BJ (cell line): ENCODE measurements at regions not wholly inside any gene's neighbourhood (a gene's known extent, or its start where the extent isn't known, plus 50 kb on each side); places are given as distances from the start of the nearest gene placed in this dataset.

ENCODE experiments used
- CTCF ChIA-PET: fragments of 350-600 bp; formaldehyde crosslinking; extraction: SDS; loops from one replicate; lab custom pipeline; 2021; ENCODE audit warnings: antibody characterized with exemption, inconsistent platforms; lab: Yijun Ruan, JAX
- POLR2A ChIA-PET: fragments of 300-600 bp; sonication (Branson Sonifier 250); formaldehyde crosslinking; extraction: SDS; loops from one replicate; lab custom pipeline; 2021; ENCODE audit warnings: antibody characterized with exemption; lab: Charles Lee
- DNase-seq: peaks from one replicate; pipeline ENCODE4 v3.0.0-alpha.2; 2011; ENCODE audit warnings: low read depth
- H3K27me3 ChIP-seq: 2 replicates; pipeline ENCODE4 v1.6.0; 2011; ENCODE audit warnings: low read length; ENCODE audit not compliant: control insufficient read depth, insufficient read depth
- H3K36me3 ChIP-seq: 2 replicates; pipeline ENCODE4 v1.5.1; 2011; ENCODE audit warnings: low read length; ENCODE audit not compliant: control insufficient read depth, insufficient read depth
- H3K4me3 ChIP-seq: 2 replicates; pipeline ENCODE4 v1.5.1; 2011; ENCODE audit warnings: low read depth, mild to moderate bottlenecking, control low read depth, low read length
- TF ChIP-seq, protein P1 (sequence below): IDR thresholded peaks from 2 replicates; pipeline ENCODE4 v1.5.1; 2011; ENCODE audit warnings: low read depth, mild to moderate bottlenecking, control low read depth, inconsistent platforms, low read length, moderate library complexity; ENCODE audit not compliant: insufficient read depth

DNA sequence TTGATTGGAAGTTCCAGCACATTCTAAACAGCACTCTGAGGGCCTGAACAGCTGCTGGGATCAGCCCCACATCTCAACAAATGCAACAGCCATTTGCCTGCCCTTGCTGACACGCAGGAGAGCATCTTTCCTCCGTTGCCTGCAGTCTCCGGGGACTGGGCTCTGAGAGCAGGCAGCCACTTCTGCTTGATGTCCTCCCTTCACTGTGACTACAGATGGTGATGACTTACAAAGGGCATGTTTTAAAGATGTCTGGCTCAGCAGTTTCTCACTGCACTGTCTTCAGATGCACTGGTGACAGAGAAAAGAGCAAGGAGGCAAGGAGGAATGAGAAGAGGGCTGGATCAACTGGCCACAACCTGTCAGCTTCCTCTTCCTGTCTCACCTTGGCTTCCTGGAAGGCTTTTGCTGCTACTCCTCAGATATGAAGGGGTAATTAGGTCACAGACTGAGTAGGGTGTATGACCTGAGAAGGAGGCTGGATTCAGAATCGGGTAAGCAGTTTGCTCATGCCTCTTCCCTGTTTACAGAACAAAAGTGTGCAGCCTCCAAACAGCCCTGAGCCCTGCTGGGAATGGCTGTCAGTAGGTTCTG is 143.5 kb upstream of the GHITM start:
- POLR2A ChIA-PET = no interaction called here
- no peak for DNase-seq

DNA sequence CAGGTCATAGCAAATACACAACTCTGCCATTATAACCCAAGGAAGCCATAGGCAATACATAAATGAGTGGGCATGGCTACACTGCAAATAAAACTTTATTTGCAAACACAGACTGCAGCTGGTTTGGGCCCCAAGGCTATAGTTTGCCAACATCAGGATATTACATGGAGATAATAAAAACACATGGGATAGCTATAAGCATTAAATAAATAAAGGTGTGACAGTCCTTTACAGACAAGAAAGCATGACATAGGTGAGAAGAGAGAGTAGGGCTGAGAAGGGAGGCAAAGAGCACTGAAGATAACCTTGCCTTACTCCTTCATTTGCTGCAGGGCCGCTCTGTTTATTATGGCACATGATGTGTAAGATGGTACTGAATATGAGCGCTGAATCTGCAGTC is 135.1 kb upstream of the GHITM start:
- TF ChIP-seq, protein P1, sequence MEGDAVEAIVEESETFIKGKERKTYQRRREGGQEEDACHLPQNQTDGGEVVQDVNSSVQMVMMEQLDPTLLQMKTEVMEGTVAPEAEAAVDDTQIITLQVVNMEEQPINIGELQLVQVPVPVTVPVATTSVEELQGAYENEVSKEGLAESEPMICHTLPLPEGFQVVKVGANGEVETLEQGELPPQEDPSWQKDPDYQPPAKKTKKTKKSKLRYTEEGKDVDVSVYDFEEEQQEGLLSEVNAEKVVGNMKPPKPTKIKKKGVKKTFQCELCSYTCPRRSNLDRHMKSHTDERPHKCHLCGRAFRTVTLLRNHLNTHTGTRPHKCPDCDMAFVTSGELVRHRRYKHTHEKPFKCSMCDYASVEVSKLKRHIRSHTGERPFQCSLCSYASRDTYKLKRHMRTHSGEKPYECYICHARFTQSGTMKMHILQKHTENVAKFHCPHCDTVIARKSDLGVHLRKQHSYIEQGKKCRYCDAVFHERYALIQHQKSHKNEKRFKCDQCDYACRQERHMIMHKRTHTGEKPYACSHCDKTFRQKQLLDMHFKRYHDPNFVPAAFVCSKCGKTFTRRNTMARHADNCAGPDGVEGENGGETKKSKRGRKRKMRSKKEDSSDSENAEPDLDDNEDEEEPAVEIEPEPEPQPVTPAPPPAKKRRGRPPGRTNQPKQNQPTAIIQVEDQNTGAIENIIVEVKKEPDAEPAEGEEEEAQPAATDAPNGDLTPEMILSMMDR = no peak
- Histone ChIP-seq H3K36me3 (no peaks in the 10 kb centered on the region), H3K27me3 (no peaks in the 10 kb centered on the region), H3K4me3 (no peak overlapping the region)
- ChIA-PET CTCF (interaction anchor here (0.6 kb wide), 1 partner anchor 23 kb away, joined by 3 read pairs; no protein-coding TSS in a partner anchor), POLR2A (no interaction called here)
- DNase-seq = no peak

More for the DNA sequence above, 143.5 kb upstream of the GHITM start:
- CTCF ChIA-PET = no interaction called here
- Histone ChIP-seq H3K4me3 (no peak overlapping the region), H3K36me3 (no peaks in the 10 kb centered on the region), H3K27me3 (no peaks in the 10 kb centered on the region)
- TF ChIP-seq, protein P1 = no peak

GRCh38 chr10:84005403-84005802 is 133.9 kb upstream of the GHITM start:
- H3K27me3 ChIP-seq = no peaks in the 10 kb centered on the region
- H3K36me3 ChIP-seq = no peaks in the 10 kb centered on the region
- ChIA-PET CTCF (no interaction called here), POLR2A (no interaction called here)
- no peak for DNase-seq
- TF ChIP-seq, protein P1 = no peak
- H3K4me3 ChIP-seq = no peak overlapping the region

GRCh38 chr10:84007482-84007881 is 131.8 kb upstream of the GHITM start:
- H3K27me3 ChIP-seq = no peaks in the 10 kb centered on the region
- no peak overlapping the region for H3K4me3 ChIP-seq
- TF ChIP-seq, protein P1 = no peak
- POLR2A ChIA-PET = no interaction called here
- no peak for DNase-seq
- no peaks in the 10 kb centered on the region for H3K36me3 ChIP-seq
- CTCF ChIA-PET = interaction anchor here (0.7 kb wide), 1 partner anchor 10 kb away, joined by 5 read pairs; no protein-coding TSS in a partner anchor

DNA sequence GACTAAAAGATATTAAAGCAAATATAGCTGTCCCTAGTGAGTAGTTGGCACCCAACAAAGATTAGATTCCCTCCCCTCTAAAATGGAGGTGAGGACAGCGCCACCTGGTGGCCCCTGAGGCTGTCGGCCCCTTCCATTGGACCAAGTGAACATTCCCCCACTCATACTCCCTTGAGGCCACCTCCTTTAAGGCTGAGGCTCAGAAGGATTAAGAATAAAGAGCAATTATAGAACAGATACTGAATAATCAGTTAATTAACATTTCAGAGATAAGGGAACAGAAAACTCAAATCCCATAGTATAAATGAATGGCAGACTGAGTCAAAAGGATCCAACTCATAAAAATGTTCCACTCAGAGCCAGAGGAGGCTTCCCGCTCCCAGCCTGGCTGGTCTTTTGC is 130.4 kb upstream of the GHITM start:
- no peaks in the 10 kb centered on the region for H3K27me3 ChIP-seq
- no peak for DNase-seq
- CTCF ChIA-PET = no interaction called here
- POLR2A ChIA-PET = no interaction called here
- H3K4me3 ChIP-seq = no peak overlapping the region
- TF ChIP-seq, protein P1 = peak; percentile 66
- H3K36me3 ChIP-seq = no peaks in the 10 kb centered on the region
